ENCODE measurements at regions not wholly inside any gene's neighbourhood (a gene's known extent, or its start where the extent isn't known, plus 50 kb on each side); places are given as distances from the start of the nearest gene placed in this dataset.

DNA sequence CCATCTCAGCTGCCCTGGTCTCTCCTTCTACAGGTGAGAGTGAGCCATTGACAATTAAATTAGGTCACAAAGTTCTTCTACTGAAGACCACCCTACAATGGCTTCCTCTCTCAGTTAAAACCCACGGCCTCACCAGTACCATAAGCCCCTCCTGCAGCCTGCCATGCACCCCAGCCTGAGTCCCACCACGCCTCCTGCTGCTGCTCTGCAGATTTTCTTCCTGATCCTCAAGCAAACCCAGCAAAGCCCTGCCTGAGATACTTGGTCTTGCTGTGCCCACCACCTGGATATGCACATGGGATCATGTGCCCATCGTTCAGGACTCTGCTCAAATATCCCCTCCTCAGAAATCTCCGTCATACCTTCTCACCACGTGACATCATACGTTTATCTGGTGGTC, 696.6 kb downstream of the RNF144A start:
- in situ Hi-C loops (cut with MboI; ENCODE audit: low sequenced_read_pairs in 4 of 4) (no loop called here), intact Hi-C loops (cut with DNase I; ENCODE audit: low total_unique reads) (no loop called here)
- Histone ChIP-seq H3K9me3 (no peaks in the 10 kb centered on the region), H3K36me3 (no peaks in the 10 kb centered on the region), H3K4me1 (no peaks in the 10 kb centered on the region), H3K27ac (no peak overlapping the region), H3K4me3 (no peak overlapping the region), H3K27me3 (no peaks in the 10 kb centered on the region)
- DNase-seq (no peak), ATAC-seq (no peak)
- TF ChIP-seq POLR2A (IDR thresholded peaks at IDR 0.05) (no peak), CTCF (IDR thresholded peaks at IDR 0.05 in 4 of 5, conservative IDR thresholded peaks at IDR 0.05 in 1 of 5) (no peak)

GRCh38 chr2:7618031-7618430, 700.8 kb downstream of the RNF144A start:
- H3K36me3 ChIP-seq, result no peaks in the 10 kb centered on the region
- no peak for DNase-seq
- intact Hi-C loops (cut with DNase I; ENCODE audit: low total_unique reads), result no loop called here
- no peaks in the 10 kb centered on the region for H3K9me3 ChIP-seq
- H3K4me3 ChIP-seq, result no peak overlapping the region
- in situ Hi-C loops (cut with MboI; ENCODE audit: low sequenced_read_pairs in 4 of 4), result no loop called here
- H3K27ac ChIP-seq, result no peak overlapping the region
- no peaks in the 10 kb centered on the region for H3K4me1 ChIP-seq
- no peaks in the 10 kb centered on the region for H3K27me3 ChIP-seq
- no peak for ATAC-seq
- no peak for TF ChIP-seq POLR2A (IDR thresholded peaks at IDR 0.05)
- no peak for TF ChIP-seq CTCF (IDR thresholded peaks at IDR 0.05 in 4 of 5, conservative IDR thresholded peaks at IDR 0.05 in 1 of 5)

DNA sequence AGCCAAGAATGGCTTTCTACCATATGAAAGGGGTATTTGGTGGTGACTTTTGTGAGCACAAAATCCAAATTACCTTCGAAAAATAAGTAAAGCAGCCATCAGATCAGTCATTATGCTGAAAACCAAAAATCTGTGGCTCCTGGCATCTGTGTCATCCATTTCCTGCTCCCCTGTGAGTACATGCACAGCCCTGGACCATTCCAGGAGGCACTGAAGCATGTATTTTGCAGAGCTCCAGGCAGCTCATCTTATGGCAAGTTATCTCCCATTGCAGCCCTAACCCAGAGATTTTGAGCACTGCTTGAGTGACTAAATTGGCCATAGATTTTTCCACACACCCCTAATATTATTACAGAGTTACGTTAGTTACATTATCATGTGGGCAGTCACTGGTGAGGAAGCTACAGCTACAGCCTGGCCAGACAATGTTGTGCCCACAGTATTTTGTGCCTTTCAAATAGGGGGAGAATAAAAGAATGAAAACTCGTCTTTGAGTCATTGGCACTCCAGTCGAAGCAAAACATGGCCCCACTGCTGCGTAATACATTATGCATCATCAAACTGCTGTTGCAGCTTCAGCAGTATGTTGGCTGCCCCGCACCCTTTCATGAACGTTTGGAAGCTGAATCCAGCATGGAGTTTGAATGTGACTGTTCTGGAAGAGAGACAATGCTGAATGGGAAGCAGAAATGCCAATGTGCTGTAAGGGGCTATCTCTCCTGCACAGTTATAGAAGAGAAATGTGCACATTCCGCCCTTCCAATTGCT, 702.2 kb downstream of the RNF144A start:
- in situ Hi-C loops (cut with MboI; ENCODE audit: low sequenced_read_pairs in 4 of 4), result no loop called here
- TF ChIP-seq POLR2A (IDR thresholded peaks at IDR 0.05) (no peak), CTCF (IDR thresholded peaks at IDR 0.05 in 4 of 5, conservative IDR thresholded peaks at IDR 0.05 in 1 of 5) (no peak)

GRCh38 chr2:7620255-7620654, 703.0 kb downstream of the RNF144A start:
- in situ Hi-C loops (cut with MboI; ENCODE audit: low sequenced_read_pairs in 4 of 4), result no loop called here
- no peaks in the 10 kb centered on the region for H3K36me3 ChIP-seq
- DNase-seq, result no peak

More for the DNA sequence above, 702.2 kb downstream of the RNF144A start:
- Histone ChIP-seq H3K4me1 (no peaks in the 10 kb centered on the region), H3K27me3 (no peaks in the 10 kb centered on the region), H3K4me3 (no peak overlapping the region), H3K36me3 (no peaks in the 10 kb centered on the region), H3K27ac (no peak overlapping the region), H3K9me3 (no peaks in the 10 kb centered on the region)
- DNase-seq (no peak), ATAC-seq (no peak)
- intact Hi-C loops (cut with DNase I; ENCODE audit: low total_unique reads), result no loop called here

More at GRCh38 chr2:7620255-7620654, 703.0 kb downstream of the RNF144A start:
- Histone ChIP-seq H3K27ac (no peak overlapping the region), H3K4me1 (no peaks in the 10 kb centered on the region), H3K4me3 (no peak overlapping the region), H3K27me3 (no peaks in the 10 kb centered on the region), H3K9me3 (no peaks in the 10 kb centered on the region)
- TF ChIP-seq CTCF (IDR thresholded peaks at IDR 0.05 in 4 of 5, conservative IDR thresholded peaks at IDR 0.05 in 1 of 5) (no peak), POLR2A (IDR thresholded peaks at IDR 0.05) (no peak)
- ATAC-seq, result no peak
- intact Hi-C loops (cut with DNase I; ENCODE audit: low total_unique reads), result no loop called here
